ENCODE measurements at regions not wholly inside any gene's neighbourhood (a gene's known extent, or its start where the extent isn't known, plus 50 kb on each side); places are given as distances from the start of the nearest gene placed in this dataset.

GRCh38 chr2:236887531-236887930 lies 198.2 kb upstream of the COPS8 start:
- 28% methylated on average over 6 of the region's 6 CpGs for WGBS (ENCODE audit: low lambda C conversion rate)
- H3K4me3 ChIP-seq (replicated peaks in 1 of 3; ENCODE audit: insufficient read depth in 1 of 3, low read depth in 2 of 3, low read length in 3 of 3), result no peak overlapping the region
- peaks cover 2 to 17% of the 10 kb centered on the region in 2 experiments; a peak in 2 of 5 replicates for H3K27me3 ChIP-seq (ENCODE audit: control insufficient read depth in 1 of 2, insufficient read depth in 2 of 2, low read length in 2 of 2)
- no peaks in the 10 kb centered on the region for H3K4me1 ChIP-seq (ENCODE audit: insufficient read depth, low read length)
- no peaks in the 10 kb centered on the region for H4K20me1 ChIP-seq (ENCODE audit: insufficient read depth, low read length)
- H3K9ac ChIP-seq (ENCODE audit: insufficient read depth, low read depth, low read length), result no peak overlapping the region
- no peaks in the 10 kb centered on the region for H3K79me2 ChIP-seq (ENCODE audit: insufficient read depth, low read length)
- ChIA-PET POLR2A (no interaction called here), CTCF (ENCODE audit: low intra/inter-chr PET ratio, low total read pairs) (no interaction called here)
- ATAC-seq (no peak), FAIRE-seq (no peak), DNase-seq (ENCODE audit: low spot score) (no peak)
- in situ Hi-C loops (cut with HindIII; ENCODE audit: extremely low pct_ligation_motif_present, low pct_unique_long_range_greater_than_20kb), result no loop called here
- no peak for TF ChIP-seq ZNF720 (CRISPR knock-in tag; IDR thresholded peaks at IDR 0.05)
- no peak for TF ChIP-seq ZFP37 (CRISPR knock-in tag; IDR thresholded peaks at IDR 0.05; ENCODE audit: borderline replicate concordance)
- no peaks in the 10 kb centered on the region for H3K36me3 ChIP-seq (replicated peaks in 1 of 2; ENCODE audit: control insufficient read depth in 1 of 2, insufficient read depth in 2 of 2, low read length in 2 of 2)
- H2AFZ ChIP-seq (ENCODE audit: low read length), result no peak overlapping the region
- no peak overlapping the region for H3K27ac ChIP-seq (ENCODE audit: extremely low read length, insufficient read depth, low read length)
- intact Hi-C loops (cut with micrococcal nuclease; ENCODE audit: unreplicated experiment), result no loop called here
- no peaks in the 10 kb centered on the region for H3K9me3 ChIP-seq (ENCODE audit: low read length)
- BruUV-seq (replicated peaks), result no TSS peak
- H3K4me2 ChIP-seq (ENCODE audit: low read depth, low read length), result no peak overlapping the region; the same call in 1 of the 2 replicates

- ATAC-seq (no peak), DNase-seq (ENCODE audit: low spot score) (no peak), FAIRE-seq (no peak)
- BruUV-seq (replicated peaks), result no TSS peak
- H3K27ac ChIP-seq (ENCODE audit: extremely low read length, insufficient read depth, low read length), result no peak overlapping the region
- intact Hi-C loops (cut with micrococcal nuclease; ENCODE audit: unreplicated experiment) (no loop called here), in situ Hi-C loops (cut with HindIII; ENCODE audit: extremely low pct_ligation_motif_present, low pct_unique_long_range_greater_than_20kb) (no loop called here)
- H3K4me2 ChIP-seq (ENCODE audit: low read depth, low read length), result no peak overlapping the region
- H3K9me3 ChIP-seq (ENCODE audit: low read length), result no peaks in the 10 kb centered on the region
- no peaks in the 10 kb centered on the region for H3K36me3 ChIP-seq (replicated peaks in 1 of 2; ENCODE audit: control insufficient read depth in 1 of 2, insufficient read depth in 2 of 2, low read length in 2 of 2)
- no peaks in the 10 kb centered on the region for H3K4me1 ChIP-seq (ENCODE audit: insufficient read depth, low read length)
- no peak overlapping the region for H2AFZ ChIP-seq (ENCODE audit: low read length)
- no peaks in the 10 kb centered on the region for H3K79me2 ChIP-seq (ENCODE audit: insufficient read depth, low read length)
- H3K9ac ChIP-seq (ENCODE audit: insufficient read depth, low read depth, low read length), result no peak overlapping the region
- no peak overlapping the region for H3K4me3 ChIP-seq (replicated peaks in 1 of 3; ENCODE audit: insufficient read depth in 1 of 3, low read depth in 2 of 3, low read length in 3 of 3)
- POLR2A ChIA-PET, result no interaction called here
- CTCF ChIA-PET (ENCODE audit: low intra/inter-chr PET ratio, low total read pairs), result no interaction called here
- TF ChIP-seq EP300 (IDR thresholded peaks at IDR 0.05; ENCODE audit: low read depth in 2 of 2, low read length in 2 of 2) (no peak), EP300 (CRISPR knock-in tag; IDR thresholded peaks at IDR 0.05; ENCODE audit: borderline replicate concordance) (no peak), MAFK (conservative IDR thresholded peaks at IDR 0.05 in 1 of 2, IDR thresholded peaks at IDR 0.05 in 1 of 2; ENCODE audit: low read length in 2 of 2) (0 out of 4 replicates have a peak, but pooled peaks of 1 of the 2 experiments have one; percentile 8)
- H4K20me1 ChIP-seq (ENCODE audit: insufficient read depth, low read length), result no peaks in the 10 kb centered on the region
- peaks cover 2 to 17% of the 10 kb centered on the region in 2 experiments; a peak in 2 of 5 replicates for H3K27me3 ChIP-seq (ENCODE audit: control insufficient read depth in 1 of 2, insufficient read depth in 2 of 2, low read length in 2 of 2)
- WGBS (ENCODE audit: low lambda C conversion rate), result 38% methylated on average over 15 of the region's 15 CpGs
Measured at GRCh38 chr2:236887953-236888793, 197.5 kb upstream of the COPS8 start.

Measured in HepG2 (cell line).